Endothelial cell of umbilical vein (primary cell): ENCODE measurements at regions not wholly inside any gene's neighbourhood (a gene's known extent, or its start where the extent isn't known, plus 50 kb on each side); places are given as distances from the start of the nearest gene placed in this dataset.

Source experiments
- CTCF ChIP-seq, 2 donors: IDR thresholded peaks; 1 replicate in 1 of 2; 2 replicates in 1 of 2; pipeline ENCODE4 v1.5.1; 2011; ENCODE audit warnings: low read length in 2 of 2, mild to moderate bottlenecking in 2 of 2, moderate library complexity in 2 of 2, control low read depth in 1 of 2, inconsistent platforms in 1 of 2, low read depth in 1 of 2; ENCODE audit not compliant: insufficient read depth in 1 of 2; ENCODE audit errors: extremely low read depth in 1 of 2
- EZH2 ChIP-seq: IDR thresholded peaks from 2 replicates; pipeline ENCODE4 v1.6.1; 2012; ENCODE audit warnings: borderline replicate concordance, low read depth, mild to moderate bottlenecking, moderate library complexity, low read length, inconsistent platforms; ENCODE audit not compliant: severe bottlenecking
- MYC ChIP-seq: IDR thresholded peaks from one replicate; pipeline ENCODE4 v1.6.1; 2011; ENCODE audit warnings: mild to moderate bottlenecking, low read depth, low read length
- POLR2A ChIP-seq: IDR thresholded peaks from 2 replicates; pipeline ENCODE4 v1.6.1; 2012; ENCODE audit warnings: low read depth, mild to moderate bottlenecking, control low read depth, low read length

GRCh38 chr3:56874269-56874668 is 72.5 kb upstream of the ARHGEF3 start:
- TF ChIP-seq EZH2 (no peak), CTCF (IDR thresholded peaks at IDR 0.05; ENCODE audit: extremely low read depth in 1 of 2, insufficient read depth in 1 of 2, low read depth in 1 of 2, low read length in 2 of 2) (no peak), POLR2A (no peak), MYC (no peak)
